Bronchial epithelial cell (primary cell): ENCODE measurements at regions not wholly inside any gene's neighbourhood (a gene's known extent, or its start where the extent isn't known, plus 50 kb on each side); places are given as distances from the start of the nearest gene placed in this dataset.

Source experiments
- DNase-seq: peaks from one replicate; pipeline ENCODE4 v3.0.0-alpha.2; 2010; ENCODE audit warnings: low read depth
- FAIRE-seq: peaks from 2 replicates; lab custom pipeline; 2011; peaks lifted over from hg19 to GRCh38; lab: Jason Lieb, UNC
- H3K27me3 ChIP-seq: 2 replicates; pipeline ENCODE4 v1.5.1; 2011; ENCODE audit warnings: low read length; ENCODE audit not compliant: control insufficient read depth, insufficient read depth
- H3K36me3 ChIP-seq: 2 replicates; pipeline ENCODE4 v1.5.1; 2011; ENCODE audit warnings: low read length; ENCODE audit not compliant: control insufficient read depth, insufficient read depth
- H3K4me3 ChIP-seq: 2 replicates; pipeline ENCODE4 v1.5.1; 2011; ENCODE audit warnings: mild to moderate bottlenecking, low read depth, low read length, control low read depth
- TF ChIP-seq, protein P1 (sequence below): IDR thresholded peaks from 2 replicates; pipeline ENCODE4 v1.5.1; 2011; ENCODE audit warnings: mild to moderate bottlenecking, moderate library complexity, low read length, control low read depth, inconsistent platforms; ENCODE audit not compliant: insufficient read depth, severe bottlenecking

DNA sequence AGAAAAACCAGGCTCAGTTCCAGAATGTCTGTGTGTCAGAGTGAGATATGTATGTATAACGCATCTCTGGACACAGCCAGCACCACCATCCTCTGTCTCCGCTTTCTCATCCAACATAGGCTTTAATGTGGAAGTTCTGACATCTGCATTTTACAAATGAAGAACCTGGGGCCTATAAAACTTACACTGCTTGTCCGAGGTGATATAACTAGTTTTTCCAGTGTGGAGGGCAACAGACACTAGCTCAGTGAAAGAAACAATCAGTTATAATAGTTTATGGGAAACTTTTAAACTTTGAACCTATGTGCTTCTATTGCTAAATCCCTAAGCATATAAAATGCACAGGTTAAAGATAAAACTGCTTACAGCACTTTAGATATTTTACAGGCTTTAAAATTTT, 208.7 kb downstream of the CRPPA start:
- Histone ChIP-seq H3K36me3 (no peaks in the 10 kb centered on the region), H3K4me3 (no peak overlapping the region), H3K27me3 (no peaks in the 10 kb centered on the region)
- no peak for FAIRE-seq
- TF ChIP-seq, protein P1, sequence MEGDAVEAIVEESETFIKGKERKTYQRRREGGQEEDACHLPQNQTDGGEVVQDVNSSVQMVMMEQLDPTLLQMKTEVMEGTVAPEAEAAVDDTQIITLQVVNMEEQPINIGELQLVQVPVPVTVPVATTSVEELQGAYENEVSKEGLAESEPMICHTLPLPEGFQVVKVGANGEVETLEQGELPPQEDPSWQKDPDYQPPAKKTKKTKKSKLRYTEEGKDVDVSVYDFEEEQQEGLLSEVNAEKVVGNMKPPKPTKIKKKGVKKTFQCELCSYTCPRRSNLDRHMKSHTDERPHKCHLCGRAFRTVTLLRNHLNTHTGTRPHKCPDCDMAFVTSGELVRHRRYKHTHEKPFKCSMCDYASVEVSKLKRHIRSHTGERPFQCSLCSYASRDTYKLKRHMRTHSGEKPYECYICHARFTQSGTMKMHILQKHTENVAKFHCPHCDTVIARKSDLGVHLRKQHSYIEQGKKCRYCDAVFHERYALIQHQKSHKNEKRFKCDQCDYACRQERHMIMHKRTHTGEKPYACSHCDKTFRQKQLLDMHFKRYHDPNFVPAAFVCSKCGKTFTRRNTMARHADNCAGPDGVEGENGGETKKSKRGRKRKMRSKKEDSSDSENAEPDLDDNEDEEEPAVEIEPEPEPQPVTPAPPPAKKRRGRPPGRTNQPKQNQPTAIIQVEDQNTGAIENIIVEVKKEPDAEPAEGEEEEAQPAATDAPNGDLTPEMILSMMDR, result no peak
- no peak for DNase-seq

GRCh38 chr7:16212032-16212431, 209.3 kb downstream of the CRPPA start:
- TF ChIP-seq, protein P1, result no peak
- no peak for DNase-seq
- no peak for FAIRE-seq

DNA sequence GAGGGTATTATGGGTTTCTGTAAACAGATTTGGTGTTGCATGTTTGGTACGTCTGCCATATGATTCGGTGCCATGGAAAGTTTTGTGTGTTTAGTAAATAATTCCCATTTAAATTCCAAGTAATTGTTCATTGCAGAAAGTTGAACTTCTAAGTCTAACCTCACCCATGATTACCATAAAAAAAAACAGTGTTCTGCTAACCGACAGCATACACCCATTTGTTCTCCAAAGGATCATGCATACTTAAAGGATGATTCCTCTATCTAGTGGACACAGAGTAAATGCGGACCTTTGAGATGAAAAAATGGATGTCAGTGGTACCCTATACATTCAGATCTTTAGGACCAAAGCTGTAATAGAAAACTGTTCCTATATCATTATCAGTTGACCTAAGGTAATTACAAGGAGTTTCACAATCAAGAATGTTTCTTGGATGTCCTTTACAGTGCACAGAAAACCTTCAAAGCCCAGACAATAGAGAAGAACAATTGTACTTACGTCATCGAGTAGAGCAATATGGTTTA, 209.9 kb downstream of the CRPPA start:
- no peaks in the 10 kb centered on the region for H3K36me3 ChIP-seq
- FAIRE-seq (no peak), DNase-seq (no peak)
- H3K27me3 ChIP-seq, result no peaks in the 10 kb centered on the region
- no peak overlapping the region for H3K4me3 ChIP-seq
- TF ChIP-seq, protein P1, result no peak

More at GRCh38 chr7:16212032-16212431, 209.3 kb downstream of the CRPPA start:
- Histone ChIP-seq H3K36me3 (no peaks in the 10 kb centered on the region), H3K27me3 (no peaks in the 10 kb centered on the region), H3K4me3 (no peak overlapping the region)

GRCh38 chr7:16210171-16210570, 211.2 kb downstream of the CRPPA start:
- FAIRE-seq, result no peak
- TF ChIP-seq, protein P1, result no peak
- Histone ChIP-seq H3K36me3 (no peaks in the 10 kb centered on the region), H3K27me3 (no peaks in the 10 kb centered on the region), H3K4me3 (no peak overlapping the region)
- DNase-seq, result no peak

GRCh38 chr7:16207321-16207720, 214.0 kb downstream of the CRPPA start:
- FAIRE-seq (no peak), DNase-seq (no peak)
- TF ChIP-seq, protein P1, result no peak
- no peaks in the 10 kb centered on the region for H3K27me3 ChIP-seq
- no peak overlapping the region for H3K4me3 ChIP-seq
- H3K36me3 ChIP-seq, result no peaks in the 10 kb centered on the region

DNA sequence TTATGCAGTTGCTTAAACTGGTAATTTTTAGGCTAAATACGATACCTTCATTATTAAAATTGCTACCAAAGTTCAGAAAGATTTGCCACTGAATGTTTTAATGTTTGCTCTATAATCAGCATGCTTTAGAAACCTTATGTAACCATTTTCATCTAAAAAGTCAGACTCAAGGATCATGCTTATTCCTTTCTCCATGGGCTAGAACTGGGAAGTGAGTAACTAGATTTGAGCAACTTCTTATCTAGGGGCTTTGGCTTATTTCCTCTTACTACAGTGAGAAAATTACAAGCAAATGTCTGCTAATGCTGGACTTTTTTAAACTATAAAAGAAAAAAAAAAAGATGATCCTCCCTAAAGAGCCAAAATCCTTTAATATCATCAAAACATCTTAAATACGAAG, 215.9 kb downstream of the CRPPA start:
- DNase-seq (no peak), FAIRE-seq (no peak)
- TF ChIP-seq, protein P1, result no peak
- Histone ChIP-seq H3K4me3 (no peak overlapping the region), H3K27me3 (no peaks in the 10 kb centered on the region), H3K36me3 (no peaks in the 10 kb centered on the region)
